Calu3 (cell line): ENCODE measurements at regions not wholly inside any gene's neighbourhood (a gene's known extent, or its start where the extent isn't known, plus 50 kb on each side); places are given as distances from the start of the nearest gene placed in this dataset.

ENCODE experiments used
- BruUV-seq: library from RNA; stranded (reverse); fragments of 400-500 nt; replicated peaks from 2 replicates; lab custom pipeline; 2021; lab: Mats Ljungman, UMichigan
- CTCF ChIA-PET: fragments of 300-600 bp; sonication (Branson Sonifier 250); formaldehyde crosslinking; loops from one replicate; lab custom pipeline; 2022; ENCODE audit warnings: antibody characterized with exemption; lab: Charles Lee
- DNase-seq: peaks from one replicate; pipeline ENCODE4 v3.0.0; 2022
- H3K27ac Mint-ChIP-seq: one replicate; pipeline ENCODE4 v1.8.0; 2022; ENCODE audit warnings: mixed read lengths; ENCODE audit not compliant: unreplicated experiment
- H3K27me3 Mint-ChIP-seq: one replicate; pipeline ENCODE4 v1.8.0; 2022; ENCODE audit warnings: mixed read lengths; ENCODE audit not compliant: unreplicated experiment
- H3K36me3 Mint-ChIP-seq: one replicate; pipeline ENCODE4 v1.8.0; 2022; ENCODE audit warnings: mild to moderate bottlenecking, moderate library complexity, mixed read lengths; ENCODE audit not compliant: insufficient read depth, unreplicated experiment
- H3K4me1 Mint-ChIP-seq: one replicate; pipeline ENCODE4 v1.8.0; 2022; ENCODE audit warnings: mild to moderate bottlenecking, low read depth, mixed read lengths; ENCODE audit not compliant: unreplicated experiment
- H3K4me3 Mint-ChIP-seq: one replicate; pipeline ENCODE4 v1.8.0; 2022; ENCODE audit warnings: mild to moderate bottlenecking, low read depth, moderate library complexity, mixed read lengths; ENCODE audit not compliant: unreplicated experiment
- H3K9me3 Mint-ChIP-seq: one replicate; pipeline ENCODE4 v1.8.0; 2022; ENCODE audit warnings: low read depth, mixed read lengths; ENCODE audit not compliant: unreplicated experiment
- CTCF ChIP-seq: fragments of 200-600 bp; IDR thresholded peaks from one replicate; pipeline ENCODE4 v1.8.0; 2022; ENCODE audit warnings: antibody characterized with exemption; ENCODE audit not compliant: unreplicated experiment
- intact Hi-C: fragments of 100-400 bp; cut with micrococcal nuclease; formaldehyde crosslinking; loops from one replicate; pipeline ENCODE4 v1.10.0; 2022; ENCODE audit not compliant: unreplicated experiment

DNA sequence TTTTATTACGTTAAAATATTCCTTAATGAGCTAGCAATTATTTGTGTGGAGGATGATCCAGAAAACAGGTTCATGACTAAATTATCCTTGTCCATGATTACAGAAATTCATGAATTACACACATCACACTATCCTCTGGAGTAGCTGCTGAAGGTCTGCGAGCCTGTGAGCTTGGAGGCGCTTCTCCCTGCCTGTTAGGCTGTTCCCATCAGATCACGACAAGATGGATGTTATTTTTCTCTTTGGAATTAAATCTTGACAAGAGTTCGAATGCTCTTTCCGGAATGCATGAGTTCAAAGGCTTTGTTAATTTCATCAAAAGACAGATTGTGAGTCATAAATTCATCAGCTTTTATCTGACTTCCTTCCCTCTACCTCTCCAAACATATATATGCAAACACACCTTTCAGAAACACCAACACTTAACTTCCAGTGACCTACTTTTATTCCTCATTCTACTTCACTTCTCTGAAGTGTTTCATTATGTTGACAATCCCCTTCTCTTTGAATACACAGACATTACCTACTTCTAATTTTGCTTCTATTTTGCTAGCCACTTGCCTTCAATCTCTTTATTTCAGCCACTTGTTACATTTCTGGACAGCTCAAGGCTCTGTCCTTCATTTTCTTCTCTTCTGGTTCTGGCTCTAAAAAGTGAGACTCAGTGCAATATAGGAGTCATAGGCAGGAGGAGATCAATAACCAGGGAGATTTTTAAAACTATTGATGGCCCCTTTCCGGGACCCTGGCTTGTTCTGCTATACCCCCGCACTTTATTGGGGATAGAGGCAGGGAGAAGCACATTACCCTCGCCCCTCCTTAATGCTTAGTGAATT is 274.6 kb downstream of the BTG1 start:
- BruUV-seq = no TSS peak
- CTCF ChIA-PET = no interaction called here
- intact Hi-C loops = no loop called here
- Mint-ChIP-seq H3K9me3 (peaks cover 2% of the 10 kb centered on the region), H3K4me1 (peaks cover 12% of the 10 kb centered on the region), H3K27me3 (no peaks in the 10 kb centered on the region), H3K4me3 (no peak overlapping the region), H3K36me3 (no peaks in the 10 kb centered on the region), H3K27ac (no peak overlapping the region)
- no peak for DNase-seq
- no peak for TF ChIP-seq CTCF

DNA sequence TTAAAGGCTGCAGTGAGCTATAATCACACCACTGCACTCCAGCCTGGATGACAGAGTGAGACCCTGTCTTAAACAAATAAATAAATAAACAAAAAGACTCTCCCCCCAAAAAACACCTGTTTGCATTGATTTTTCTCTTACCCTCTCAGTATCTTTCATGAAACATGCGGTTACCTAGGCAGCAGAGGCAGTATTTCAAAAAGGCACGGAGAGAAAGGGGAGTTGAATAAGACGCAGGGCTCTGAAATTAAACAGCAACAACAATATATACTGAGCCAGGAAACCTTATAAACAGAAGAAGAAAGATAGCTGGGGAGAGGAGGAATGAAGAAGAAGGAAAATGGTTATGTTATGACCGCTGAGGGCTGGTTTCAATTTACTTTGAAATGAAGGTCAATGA is 277.6 kb downstream of the BTG1 start:
- no TSS peak for BruUV-seq
- Mint-ChIP-seq H3K27ac (no peak overlapping the region), H3K36me3 (no peaks in the 10 kb centered on the region), H3K9me3 (peaks cover 3% of the 10 kb centered on the region), H3K4me1 (peaks cover 12% of the 10 kb centered on the region), H3K27me3 (no peaks in the 10 kb centered on the region), H3K4me3 (no peak overlapping the region)
- intact Hi-C loops = no loop called here
- CTCF ChIA-PET = no interaction called here
- no peak for DNase-seq
- no peak for TF ChIP-seq CTCF

DNA sequence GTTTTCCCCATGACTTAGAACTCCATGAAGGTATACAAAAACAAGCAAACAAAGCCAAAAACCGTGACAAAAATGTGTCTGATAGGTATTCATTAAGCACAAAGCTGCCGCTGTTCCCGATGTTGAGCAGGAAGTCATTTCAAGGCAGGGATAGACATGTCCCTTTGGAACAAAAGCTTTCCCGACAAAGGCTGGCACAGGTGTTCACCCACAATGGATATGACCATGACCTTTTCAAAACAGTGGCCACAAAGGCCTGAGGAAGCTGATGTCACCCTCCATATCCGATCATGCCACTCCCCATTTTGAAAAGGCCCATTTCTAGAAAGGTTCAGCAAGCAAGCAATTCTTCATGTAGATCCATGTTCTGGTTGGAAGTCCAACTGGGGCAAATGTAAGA is 279.1 kb downstream of the BTG1 start:
- intact Hi-C loops = no loop called here
- Mint-ChIP-seq H3K27me3 (no peaks in the 10 kb centered on the region), H3K9me3 (peaks cover 3% of the 10 kb centered on the region), H3K4me3 (no peak overlapping the region), H3K36me3 (no peaks in the 10 kb centered on the region), H3K4me1 (peaks cover 10% of the 10 kb centered on the region), H3K27ac (no peak overlapping the region)
- TF ChIP-seq CTCF = no peak
- BruUV-seq = no TSS peak
- DNase-seq = no peak
- CTCF ChIA-PET = no interaction called here

- Mint-ChIP-seq H3K27ac (no peak overlapping the region), H3K4me1 (no peaks in the 10 kb centered on the region), H3K4me3 (no peak overlapping the region), H3K27me3 (no peaks in the 10 kb centered on the region), H3K9me3 (peaks cover 3% of the 10 kb centered on the region), H3K36me3 (no peaks in the 10 kb centered on the region)
- intact Hi-C loops = no loop called here
- no TSS peak for BruUV-seq
- CTCF ChIA-PET = no interaction called here
- TF ChIP-seq CTCF = no peak
- no peak for DNase-seq
These were observed 281.9 kb downstream of the BTG1 start for GRCh38 chr12:91863702-91864101.
